GM12878 (cell line): ENCODE measurements at regions not wholly inside any gene's neighbourhood (a gene's known extent, or its start where the extent isn't known, plus 50 kb on each side); places are given as distances from the start of the nearest gene placed in this dataset.

Experiments used
- CHD1 ChIP-seq: IDR thresholded peaks from 2 replicates; pipeline ENCODE4 v1.6.1; 2012; ENCODE audit warnings: low read depth, low read length, improper control_type of control experiment
- FOS ChIP-seq: IDR thresholded peaks from 3 replicates; pipeline ENCODE4 v1.6.1; 2011; ENCODE audit warnings: borderline replicate concordance; ENCODE audit not compliant: insufficient read length; ENCODE audit errors: extremely low read depth
- TF ChIP-seq, protein P1 (sequence below), 3 experiments: IDR thresholded peaks in 2 of 3; conservative IDR thresholded peaks in 1 of 3; 2 replicates each; pipeline ENCODE4 v1.5.1; 2011; ENCODE audit warnings: low read depth in 3 of 3, low read length in 3 of 3, mild to moderate bottlenecking in 3 of 3, control low read depth in 2 of 3, moderate library complexity in 2 of 3, inconsistent platforms in 1 of 3, mixed read lengths in 1 of 3; ENCODE audit not compliant: control insufficient read depth in 2 of 3, insufficient read depth in 1 of 3; ENCODE audit errors: extremely low read depth in 1 of 3

DNA sequence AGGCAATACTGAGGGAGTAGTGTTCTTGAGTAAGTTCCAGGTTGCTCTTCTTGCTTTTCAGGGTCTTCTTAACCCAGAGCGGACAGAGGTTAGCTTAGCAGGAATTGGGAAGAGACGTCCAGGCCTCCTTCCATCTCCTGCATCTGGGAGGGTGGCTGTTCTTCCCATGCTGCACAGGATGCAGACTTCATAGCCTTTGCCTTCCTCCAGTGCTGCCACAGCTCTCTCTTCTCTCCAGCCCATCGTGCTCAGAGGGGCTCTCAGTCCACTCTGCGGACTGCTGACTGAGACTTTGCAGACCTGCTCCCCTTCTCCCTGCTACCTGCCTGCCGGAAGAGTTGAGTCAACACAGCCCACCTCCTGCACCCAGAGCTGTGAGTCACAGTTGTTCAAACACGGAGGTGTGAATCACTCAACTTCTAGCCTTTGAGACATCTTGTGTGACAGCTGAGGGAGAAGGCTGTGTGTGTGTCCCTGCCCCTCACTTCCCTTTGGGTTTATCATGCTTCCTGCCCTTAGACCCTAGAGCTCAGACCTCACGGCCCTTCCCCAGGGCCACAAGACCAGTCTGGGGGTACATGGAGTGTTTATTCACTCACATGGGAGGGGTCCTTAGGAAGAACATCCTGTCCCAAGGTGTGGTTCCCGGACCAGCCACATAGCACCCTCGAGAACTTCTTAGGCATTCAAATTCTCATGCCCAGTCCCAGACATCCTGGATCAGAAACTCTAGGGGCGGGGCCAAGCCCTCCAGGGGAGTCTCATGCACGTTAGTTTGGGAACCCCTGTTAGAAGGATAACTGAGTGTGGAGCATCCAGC is 158.3 kb upstream of the CACNA1E start:
- TF ChIP-seq FOS (no peak), CHD1 (no peak)
- TF ChIP-seq, protein P1, sequence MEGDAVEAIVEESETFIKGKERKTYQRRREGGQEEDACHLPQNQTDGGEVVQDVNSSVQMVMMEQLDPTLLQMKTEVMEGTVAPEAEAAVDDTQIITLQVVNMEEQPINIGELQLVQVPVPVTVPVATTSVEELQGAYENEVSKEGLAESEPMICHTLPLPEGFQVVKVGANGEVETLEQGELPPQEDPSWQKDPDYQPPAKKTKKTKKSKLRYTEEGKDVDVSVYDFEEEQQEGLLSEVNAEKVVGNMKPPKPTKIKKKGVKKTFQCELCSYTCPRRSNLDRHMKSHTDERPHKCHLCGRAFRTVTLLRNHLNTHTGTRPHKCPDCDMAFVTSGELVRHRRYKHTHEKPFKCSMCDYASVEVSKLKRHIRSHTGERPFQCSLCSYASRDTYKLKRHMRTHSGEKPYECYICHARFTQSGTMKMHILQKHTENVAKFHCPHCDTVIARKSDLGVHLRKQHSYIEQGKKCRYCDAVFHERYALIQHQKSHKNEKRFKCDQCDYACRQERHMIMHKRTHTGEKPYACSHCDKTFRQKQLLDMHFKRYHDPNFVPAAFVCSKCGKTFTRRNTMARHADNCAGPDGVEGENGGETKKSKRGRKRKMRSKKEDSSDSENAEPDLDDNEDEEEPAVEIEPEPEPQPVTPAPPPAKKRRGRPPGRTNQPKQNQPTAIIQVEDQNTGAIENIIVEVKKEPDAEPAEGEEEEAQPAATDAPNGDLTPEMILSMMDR (IDR thresholded peaks at IDR 0.05 in 2 of 3, conservative IDR thresholded peaks at IDR 0.05 in 1 of 3; ENCODE audit: control insufficient read depth in 2 of 3, extremely low read depth in 1 of 3, insufficient read depth in 1 of 3, low read depth in 3 of 3, low read length in 3 of 3) = no peak
